CD14-positive monocyte (primary cell): ENCODE measurements at regions not wholly inside any gene's neighbourhood (a gene's known extent, or its start where the extent isn't known, plus 50 kb on each side); places are given as distances from the start of the nearest gene placed in this dataset.

Source experiments
- DNase-seq, 3 donors: peaks; one replicate each; pipeline ENCODE4 v3.0.0-alpha.2; 2011 to 2022
- H2AFZ ChIP-seq: 2 replicates; pipeline ENCODE4 v1.6.0; 2012; ENCODE audit warnings: mild to moderate bottlenecking, low read depth, low read length, inconsistent platforms; ENCODE audit not compliant: insufficient read depth, poor library complexity, severe bottlenecking
- H3K27ac ChIP-seq, 2 donors: 1 replicate in 1 of 2; 2 replicates in 1 of 2; pipeline ENCODE4 v1.5.1; 2012 to 2013; ENCODE audit warnings: low read length in 2 of 2, control low read depth in 1 of 2, inconsistent platforms in 1 of 2, low read depth in 1 of 2, mild to moderate bottlenecking in 1 of 2
- H3K27me3 ChIP-seq, 2 donors: one replicate each; pipeline versions ENCODE4 v1.6.0 to v1.6.1; 2011 to 2013; ENCODE audit warnings: low read length in 2 of 2; ENCODE audit not compliant: control insufficient read depth in 2 of 2, insufficient read depth in 2 of 2
- H3K36me3 ChIP-seq, 2 donors: replicated peaks in 1 of 2; 1 replicate in 1 of 2; 2 replicates in 1 of 2; pipeline versions ENCODE4 v1.5.1 to v1.6.1; 2012 to 2013; ENCODE audit warnings: low read length in 2 of 2, control low read depth in 1 of 2, inconsistent platforms in 1 of 2, mild to moderate bottlenecking in 1 of 2; ENCODE audit not compliant: insufficient read depth in 2 of 2, control insufficient read depth in 1 of 2
- H3K4me1 ChIP-seq, 2 donors: 1 replicate in 1 of 2; 2 replicates in 1 of 2; pipeline versions ENCODE4 v1.5.1 to v1.6.1; 2012 to 2013; ENCODE audit warnings: low read length in 2 of 2, control low read depth in 1 of 2, inconsistent platforms in 1 of 2, mild to moderate bottlenecking in 1 of 2, moderate library complexity in 1 of 2; ENCODE audit not compliant: insufficient read depth in 2 of 2, control insufficient read depth in 1 of 2
- H3K4me2 ChIP-seq: replicated peaks from 2 replicates; pipeline ENCODE3; 2012; ENCODE audit warnings: low read length, moderate library complexity, mild to moderate bottlenecking; ENCODE audit not compliant: poor library complexity, severe bottlenecking; ENCODE audit errors: extremely low read depth
- H3K4me3 ChIP-seq, 3 experiments: fragments of 200-600 bp in 1 of 3; sonication (generic) in 1 of 3; replicated peaks in 1 of 3; 1 replicate in 2 of 3; 2 replicates in 1 of 3; pipeline ENCODE4 v1.5.1; 2011 to 2013; ENCODE audit warnings: low read length in 3 of 3, mild to moderate bottlenecking in 3 of 3, control low read depth in 2 of 3, low read depth in 2 of 3, inconsistent platforms in 1 of 3, moderate library complexity in 1 of 3
- H3K79me2 ChIP-seq: 2 replicates; pipeline ENCODE4 v1.6.0; 2012; ENCODE audit warnings: mild to moderate bottlenecking, control low read depth, inconsistent platforms, low read length, moderate library complexity; ENCODE audit not compliant: insufficient read depth
- H3K9ac ChIP-seq: 2 replicates; pipeline ENCODE4 v1.6.0; 2017; ENCODE audit warnings: low read length, mild to moderate bottlenecking; ENCODE audit not compliant: insufficient read depth, poor library complexity, severe bottlenecking
- H3K9me3 ChIP-seq, 2 donors: replicated peaks in 1 of 2; 1 replicate in 1 of 2; 2 replicates in 1 of 2; pipeline versions ENCODE4 v1.5.1 to v1.6.1; 2012 to 2013; ENCODE audit warnings: low read length in 2 of 2, control low read depth in 1 of 2; ENCODE audit not compliant: control insufficient read depth in 1 of 2, insufficient read depth in 1 of 2
- H4K20me1 ChIP-seq: 2 replicates; pipeline ENCODE4 v1.6.0; 2012; ENCODE audit warnings: mild to moderate bottlenecking, low read length, control low read depth, moderate library complexity; ENCODE audit not compliant: insufficient read depth
- H3K27ac Mint-ChIP-seq, 7 donors: one replicate each; pipeline ENCODE4 v1.8.0; 2020; ENCODE audit warnings: mild to moderate bottlenecking in 7 of 7, mixed read lengths in 7 of 7, moderate library complexity in 6 of 7, inconsistent platforms in 2 of 7
- H3K27me3 Mint-ChIP-seq, 3 donors: one replicate each; pipeline ENCODE4 v1.8.0; 2021 to 2022; ENCODE audit warnings: low read depth in 3 of 3, mild to moderate bottlenecking in 3 of 3, mixed read lengths in 3 of 3, moderate library complexity in 3 of 3, inconsistent platforms in 1 of 3
- H3K36me3 Mint-ChIP-seq, 2 donors: one replicate each; pipeline ENCODE4 v1.8.0; 2020; ENCODE audit warnings: mixed read lengths in 2 of 2, inconsistent platforms in 1 of 2, mild to moderate bottlenecking in 1 of 2
- H3K4me1 Mint-ChIP-seq: one replicate; pipeline ENCODE4 v1.8.0; 2020; ENCODE audit warnings: mild to moderate bottlenecking, mixed read lengths
- H3K4me3 Mint-ChIP-seq, 2 donors: one replicate each; pipeline ENCODE4 v1.8.0; 2020; ENCODE audit warnings: mild to moderate bottlenecking in 2 of 2, mixed read lengths in 2 of 2, moderate library complexity in 1 of 2
- H3K9me3 Mint-ChIP-seq, 7 donors: one replicate each; pipeline ENCODE4 v1.8.0; 2020 to 2022; ENCODE audit warnings: mixed read lengths in 7 of 7, mild to moderate bottlenecking in 6 of 7, moderate library complexity in 6 of 7, inconsistent platforms in 2 of 7
- CTCF ChIP-seq: fragments of 200-600 bp; IDR thresholded peaks from one replicate; pipeline ENCODE4 v1.8.0; 2022; ENCODE audit warnings: antibody characterized with exemption, mild to moderate bottlenecking
- WGBS: methylation state at CpG from one replicate; pipeline ENCODE4 v1.1.5; 2013; ENCODE audit warnings: missing lambda C conversion rate; ENCODE audit not compliant: insufficient coverage; 5-methylcytosine and 5-hydroxymethylcytosine counted together
- intact Hi-C, 2 donors: fragments of 100-400 bp; cut with micrococcal nuclease; formaldehyde crosslinking; loops; one replicate each; pipeline versions ENCODE4 v1.15.0 to v1.15.1; 2023

DNA sequence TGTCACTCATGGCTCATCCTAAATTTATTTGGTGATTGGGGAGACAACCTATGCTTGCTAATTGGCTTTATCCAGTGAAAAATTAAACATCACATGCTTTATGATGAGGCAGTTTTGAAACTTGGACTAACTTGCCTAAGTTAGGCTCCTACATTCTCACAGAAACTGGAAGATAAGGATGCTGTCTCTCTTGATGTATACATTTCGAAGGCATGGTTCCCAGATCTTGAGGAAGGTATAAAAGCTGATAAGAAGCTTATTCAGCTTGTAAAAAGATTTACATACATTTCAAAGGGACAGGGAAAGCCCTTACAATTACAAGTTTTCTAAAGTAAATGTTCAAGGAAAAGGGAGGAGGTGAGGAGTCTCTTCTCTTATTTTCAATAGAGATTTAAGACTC lies 561.7 kb downstream of the IPMK start:
- intact Hi-C loops: no loop called here
- no peak overlapping the region for H2AFZ ChIP-seq
- H3K4me1 Mint-ChIP-seq: no peaks in the 10 kb centered on the region
- WGBS: no CpG with 5 or more reads among the region's 1 CpG
- no peak overlapping the region for H3K27ac Mint-ChIP-seq
- no peak overlapping the region for H3K4me3 ChIP-seq
- no peaks in the 10 kb centered on the region for H4K20me1 ChIP-seq
- H3K4me1 ChIP-seq: no peaks in the 10 kb centered on the region
- H3K4me2 ChIP-seq: no peak overlapping the region
- H3K27ac ChIP-seq: no peak overlapping the region
- no peaks in the 10 kb centered on the region for H3K36me3 Mint-ChIP-seq
- no peaks in the 10 kb centered on the region for H3K9me3 Mint-ChIP-seq
- no peaks in the 10 kb centered on the region for H3K9me3 ChIP-seq
- no peaks in the 10 kb centered on the region for H3K27me3 Mint-ChIP-seq
- H3K4me3 Mint-ChIP-seq: no peak overlapping the region
- H3K36me3 ChIP-seq: no peaks in the 10 kb centered on the region
- no peak overlapping the region for H3K9ac ChIP-seq
- H3K79me2 ChIP-seq: no peaks in the 10 kb centered on the region
- no peak for DNase-seq
- no peaks in the 10 kb centered on the region for H3K27me3 ChIP-seq
- TF ChIP-seq CTCF: no peak

- Histone ChIP-seq H4K20me1 (no peaks in the 10 kb centered on the region), H3K9ac (no peak overlapping the region), H3K79me2 (no peaks in the 10 kb centered on the region), H3K9me3 (no peaks in the 10 kb centered on the region), H3K4me3 (no peak overlapping the region), H3K4me2 (no peak overlapping the region), H3K36me3 (no peaks in the 10 kb centered on the region), H3K27me3 (no peaks in the 10 kb centered on the region), H3K4me1 (no peaks in the 10 kb centered on the region), H2AFZ (no peak overlapping the region), H3K27ac (no peak overlapping the region)
- intact Hi-C loops: no loop called here
- Mint-ChIP-seq H3K4me1 (no peaks in the 10 kb centered on the region), H3K27me3 (peaks cover 0 to 3% (median 0%) of the 10 kb centered on the region in 3 donors), H3K36me3 (no peaks in the 10 kb centered on the region), H3K27ac (no peak overlapping the region), H3K9me3 (no peaks in the 10 kb centered on the region), H3K4me3 (no peak overlapping the region)
- WGBS: no CpG with 5 or more reads among the region's 1 CpG
- no peak for DNase-seq
- no peak for TF ChIP-seq CTCF
Measured at GRCh38 chr10:57699944-57700343, 567.8 kb downstream of the IPMK start.
